Stimulated activated CD4-positive, alpha-beta T cell treated with anti-CD3 and anti-CD28 coated beads, Interleukin-4, amount 100 ng/mL, for 24 hours (primary cell): ENCODE measurements at regions not wholly inside any gene's neighbourhood (a gene's known extent, or its start where the extent isn't known, plus 50 kb on each side); places are given as distances from the start of the nearest gene placed in this dataset.

Experiments
- DNase-seq: peaks from one replicate; pipeline ENCODE4 v3.0.0-alpha.2; 2020

GRCh38 chr5:2177244-2177643, 294.5 kb upstream of the IRX4 start:
- DNase-seq, result no peak

- DNase-seq, result no peak
Measured at GRCh38 chr5:2176581-2176980, 293.9 kb upstream of the IRX4 start.

GRCh38 chr5:2175842-2176404, 293.2 kb upstream of the IRX4 start:
- DNase-seq, result no peak

- DNase-seq, result no peak
Measured at GRCh38 chr5:2175041-2175440, 292.3 kb upstream of the IRX4 start.

- DNase-seq, result no peak
Measured at GRCh38 chr5:2174538-2174937, 291.8 kb upstream of the IRX4 start.

GRCh38 chr5:2173151-2173834, 290.6 kb upstream of the IRX4 start:
- DNase-seq, result no peak

- DNase-seq, result no peak
Measured at GRCh38 chr5:2172471-2172870, 289.7 kb upstream of the IRX4 start.

- no peak for DNase-seq
Measured at GRCh38 chr5:2170761-2171160, 288.0 kb upstream of the IRX4 start.

- DNase-seq, result no peak
Measured at GRCh38 chr5:2169850-2170760, 287.4 kb upstream of the IRX4 start.

- DNase-seq, result no peak
Measured at GRCh38 chr5:2169430-2169808, 286.7 kb upstream of the IRX4 start.

GRCh38 chr5:2168601-2169429, 286.1 kb upstream of the IRX4 start:
- DNase-seq, result no peak

GRCh38 chr5:2167671-2168070, 284.9 kb upstream of the IRX4 start:
- no peak for DNase-seq

GRCh38 chr5:2166979-2167377, 284.3 kb upstream of the IRX4 start:
- no peak for DNase-seq

GRCh38 chr5:2166306-2166978, 283.7 kb upstream of the IRX4 start:
- DNase-seq, result no peak

- no peak for DNase-seq
Measured at GRCh38 chr5:2165615-2166305, 283.0 kb upstream of the IRX4 start.

- DNase-seq, result no peak
Measured at GRCh38 chr5:2165203-2165602, 282.5 kb upstream of the IRX4 start.

- no peak for DNase-seq
Measured at GRCh38 chr5:2164586-2164985, 281.9 kb upstream of the IRX4 start.

- no peak for DNase-seq
Measured at GRCh38 chr5:2163940-2164490, 281.3 kb upstream of the IRX4 start.

- no peak for DNase-seq
Measured at GRCh38 chr5:2163060-2163856, 280.5 kb upstream of the IRX4 start.

GRCh38 chr5:2160811-2161210, 278.1 kb upstream of the IRX4 start:
- DNase-seq, result no peak

GRCh38 chr5:2158767-2159166, 276.0 kb upstream of the IRX4 start:
- no peak for DNase-seq
